IMR-90 (cell line): ENCODE measurements at regions not wholly inside any gene's neighbourhood (a gene's known extent, or its start where the extent isn't known, plus 50 kb on each side); places are given as distances from the start of the nearest gene placed in this dataset.

Experiments used
- ATAC-seq: fragments of 200-7000 bp; cut with Tn5 transposase; 2 replicates; pipeline ENCODE4 v1.9.1; 2020; ENCODE audit warnings: low read depth, mild to moderate bottlenecking, moderate library complexity
- BruUV-seq: library from RNA; stranded (reverse); fragments of 400-500 nt; replicated peaks from 2 replicates; lab custom pipeline; 2021; lab: Mats Ljungman, UMichigan
- CTCF ChIA-PET: fragments of 300-600 bp; formaldehyde crosslinking; extraction: SDS; loops from one replicate; lab custom pipeline; 2021; ENCODE audit warnings: antibody characterized with exemption; lab: Yijun Ruan, JAX
- POLR2A ChIA-PET: fragments of 300-600 bp; sonication (Branson Sonifier 250); formaldehyde crosslinking; loops from one replicate; lab custom pipeline; 2022; ENCODE audit warnings: antibody characterized with exemption; ENCODE audit not compliant: unreplicated experiment; lab: Charles Lee
- DNase-seq: peaks from one replicate; pipeline ENCODE4 v3.0.0; 2013
- H2AFZ ChIP-seq: replicated peaks from 2 replicates; pipeline ENCODE3; 2013; ENCODE audit warnings: low read length, mild to moderate bottlenecking; ENCODE audit not compliant: poor library complexity
- H2AK5ac ChIP-seq: 2 replicates; pipeline ENCODE4 v1.6.1; 2013; ENCODE audit warnings: low read depth, low read length, inconsistent platforms
- H2AK9ac ChIP-seq: replicated peaks from 2 replicates; pipeline ENCODE3; 2013; ENCODE audit warnings: mild to moderate bottlenecking, low read depth, low read length, moderate library complexity; ENCODE audit not compliant: poor library complexity
- H2BK120ac ChIP-seq: 2 replicates; pipeline ENCODE4 v1.6.1; 2013; ENCODE audit warnings: low read depth, low read length, inconsistent platforms
- H2BK15ac ChIP-seq: 3 replicates; pipeline ENCODE4 v1.6.1; 2013; ENCODE audit warnings: low read depth, low read length, inconsistent platforms
- H2BK20ac ChIP-seq: 2 replicates; pipeline ENCODE4 v1.6.1; 2013; ENCODE audit warnings: low read depth, mild to moderate bottlenecking, inconsistent platforms, low read length, moderate library complexity
- H2BK5ac ChIP-seq: 2 replicates; pipeline ENCODE4 v1.6.1; 2013; ENCODE audit warnings: mild to moderate bottlenecking, low read depth, low read length, inconsistent platforms; ENCODE audit not compliant: poor library complexity, severe bottlenecking
- H3K14ac ChIP-seq: replicated peaks from 2 replicates; pipeline ENCODE4 v1.6.1; 2013; ENCODE audit warnings: low read depth, low read length, inconsistent platforms
- H3K18ac ChIP-seq: 2 replicates; pipeline ENCODE4 v1.6.1; 2013; ENCODE audit warnings: low read depth, low read length, control low read depth
- H3K23ac ChIP-seq: 2 replicates; pipeline ENCODE4 v1.6.1; 2013; ENCODE audit warnings: low read depth, low read length, inconsistent platforms
- H3K27ac ChIP-seq: 2 replicates; pipeline ENCODE4 v1.5.1; 2013; ENCODE audit warnings: mild to moderate bottlenecking, control low read depth, low read length; ENCODE audit not compliant: insufficient read depth
- H3K27me3 ChIP-seq: 2 replicates; pipeline ENCODE4 v1.6.1; 2013; ENCODE audit warnings: low read length; ENCODE audit not compliant: control insufficient read depth, insufficient read depth
- H3K36me3 ChIP-seq: 2 replicates; pipeline ENCODE4 v1.6.1; 2013; ENCODE audit warnings: low read length, mixed read lengths; ENCODE audit not compliant: control insufficient read depth, insufficient read depth
- H3K4ac ChIP-seq: 2 replicates; pipeline ENCODE4 v1.6.1; 2013; ENCODE audit warnings: low read depth, low read length, inconsistent platforms
- H3K4me1 ChIP-seq: 2 replicates; pipeline ENCODE4 v1.6.1; 2013; ENCODE audit warnings: low read length, mixed read lengths; ENCODE audit not compliant: control insufficient read depth, insufficient read depth
- H3K4me2 ChIP-seq: 2 replicates; pipeline ENCODE4 v1.6.1; 2013; ENCODE audit warnings: low read depth, mild to moderate bottlenecking, control low read depth, low read length, moderate library complexity
- H3K4me3 ChIP-seq: 2 replicates; pipeline ENCODE4 v1.5.1; 2013; ENCODE audit warnings: low read depth, mild to moderate bottlenecking, control low read depth, low read length, moderate library complexity; ENCODE audit not compliant: insufficient read depth
- H3K56ac ChIP-seq: 2 replicates; pipeline ENCODE4 v1.6.1; 2013; ENCODE audit warnings: low read length, inconsistent platforms; ENCODE audit not compliant: insufficient read depth; ENCODE audit errors: extremely low read depth
- H3K79me1 ChIP-seq, 2 experiments: 2 replicates each; pipeline ENCODE4 v1.6.1; 2013; ENCODE audit warnings: low read length in 2 of 2, inconsistent platforms in 1 of 2, low read depth in 1 of 2
- H3K9ac ChIP-seq: 2 replicates; pipeline ENCODE4 v1.6.1; 2013; ENCODE audit warnings: low read depth, low read length, control low read depth
- H3K9me1 ChIP-seq: 2 replicates; pipeline ENCODE4 v1.6.1; 2013; ENCODE audit warnings: low read length, inconsistent platforms; ENCODE audit not compliant: insufficient read depth
- H3K9me3 ChIP-seq: 2 replicates; pipeline ENCODE4 v1.6.1; 2013; ENCODE audit warnings: low read length; ENCODE audit not compliant: control insufficient read depth, insufficient read depth
- H4K20me1 ChIP-seq: 2 replicates; pipeline ENCODE4 v1.6.1; 2013; ENCODE audit warnings: low read length, inconsistent platforms; ENCODE audit not compliant: insufficient read depth
- H4K5ac ChIP-seq: 2 replicates; pipeline ENCODE4 v1.6.1; 2013; ENCODE audit warnings: mild to moderate bottlenecking, low read depth, low read length, control low read depth
- H4K8ac ChIP-seq, 2 experiments: 2 replicates each; pipeline ENCODE4 v1.6.1; 2013; ENCODE audit warnings: low read depth in 2 of 2, low read length in 2 of 2, control low read depth in 1 of 2, inconsistent platforms in 1 of 2
- H4K91ac ChIP-seq: 2 replicates; pipeline ENCODE4 v1.6.1; 2013; ENCODE audit warnings: low read depth, low read length, inconsistent platforms; ENCODE audit not compliant: insufficient read depth
- CEBPB ChIP-seq: IDR thresholded peaks from 2 replicates; pipeline ENCODE4 v1.6.1; 2012; ENCODE audit warnings: low read depth, low read length, improper control_type of control experiment
- FOS ChIP-seq: fragments of 150-350 bp; IDR thresholded peaks from 2 replicates; pipeline ENCODE4 v1.6.1; 2016; ENCODE audit warnings: low read depth, low read length
- MAFK ChIP-seq: IDR thresholded peaks from 2 replicates; pipeline ENCODE4 v1.6.1; 2012; ENCODE audit warnings: low read depth, low read length, improper control_type of control experiment
- MAZ ChIP-seq: IDR thresholded peaks from 2 replicates; pipeline ENCODE4 v1.6.1; 2012; ENCODE audit warnings: low read depth, mild to moderate bottlenecking, low read length, improper control_type of control experiment, moderate library complexity, borderline replicate concordance
- MXI1 ChIP-seq: IDR thresholded peaks from 2 replicates; pipeline ENCODE4 v1.6.1; 2012; ENCODE audit warnings: low read depth, mild to moderate bottlenecking, low read length, moderate library complexity, borderline replicate concordance
- NFE2L2 ChIP-seq: fragments of 150-350 bp; IDR thresholded peaks from 2 replicates; pipeline ENCODE4 v1.6.1; 2016; ENCODE audit warnings: low read depth, mild to moderate bottlenecking, low read length
- POLR2A ChIP-seq: IDR thresholded peaks from 2 replicates; pipeline ENCODE4 v1.6.1; 2012; ENCODE audit warnings: mild to moderate bottlenecking, low read depth, low read length
- RCOR1 ChIP-seq: IDR thresholded peaks from 2 replicates; pipeline ENCODE4 v1.6.1; 2012; ENCODE audit warnings: mild to moderate bottlenecking, low read length, improper control_type of control experiment; ENCODE audit not compliant: insufficient replicate concordance
- RFX5 ChIP-seq: IDR thresholded peaks from 2 replicates; pipeline ENCODE4 v1.8.0; 2012; ENCODE audit warnings: low read depth, mild to moderate bottlenecking, low read length, moderate library complexity
- WGBS, 2 experiments: methylation state at CpG; one replicate each; pipeline versions ENCODE4 v1.1.5 to v1.1.7; 2013; ENCODE audit warnings: missing lambda C conversion rate in 2 of 2; ENCODE audit not compliant: insufficient read length in 1 of 2; ENCODE audit errors: extremely low coverage in 2 of 2; 5-methylcytosine and 5-hydroxymethylcytosine counted together
- dilution Hi-C: fragments of 300-500 bp; cut with HindIII; formaldehyde crosslinking; loops from one replicate; pipeline ENCODE4 v1.14.3; 2018; ENCODE audit warnings: low sequenced_read_pairs; ENCODE audit not compliant: unreplicated experiment
- in situ Hi-C: fragments of 300-500 bp; cut with MboI; formaldehyde crosslinking; loops from 3 replicates; pipeline ENCODE4 v1.14.3; 2019; ENCODE audit warnings: low sequenced_read_pairs, inconsistent platforms, mixed read lengths
- intact Hi-C: fragments of 100-400 bp; cut with micrococcal nuclease; formaldehyde crosslinking; loops from 2 replicates; pipeline ENCODE4 v1.10.0; 2022
- TF ChIP-seq, protein P1 (sequence below): conservative IDR thresholded peaks from 2 replicates; pipeline ENCODE4 v1.5.1; 2012; ENCODE audit warnings: mild to moderate bottlenecking, low read depth, low read length, improper control_type of control experiment

DNA sequence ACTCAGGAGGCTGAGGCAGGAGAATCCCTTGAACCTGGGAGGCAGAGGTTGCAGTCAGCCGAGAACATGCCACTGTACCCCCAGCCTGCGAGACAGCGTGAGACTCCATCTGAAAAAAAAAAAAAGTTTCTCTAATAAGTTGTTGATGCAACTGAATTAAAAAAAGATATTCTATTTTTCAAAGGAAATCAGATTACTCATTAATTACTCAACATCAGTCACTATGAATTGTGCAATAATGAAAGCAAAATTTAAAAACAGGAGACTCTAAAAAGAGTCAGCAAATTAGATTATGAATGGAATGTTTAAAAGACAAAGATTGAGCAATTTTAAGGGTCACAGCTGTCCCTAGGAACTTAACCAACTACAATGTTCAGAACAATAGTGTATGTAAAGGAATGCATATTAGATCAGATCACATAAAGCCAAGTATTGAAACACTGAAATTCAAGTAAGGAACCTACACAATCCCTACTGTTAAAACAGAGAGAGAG is 60.2 kb upstream of the SLC4A7 start:
- CTCF ChIA-PET = no interaction called here
- H2AFZ ChIP-seq = no peak overlapping the region

More for the DNA sequence above, 60.2 kb upstream of the SLC4A7 start:
- Histone ChIP-seq H3K9ac (no peak overlapping the region), H2AK9ac (no peak overlapping the region), H3K27ac (peak overlapping the region; percentile 76), H3K56ac (no peak overlapping the region; the same call in 1 of the 2 replicates), H4K5ac (peak overlapping the region; percentile 62; the same call in 1 of the 2 replicates), H3K79me1 (peaks cover 0 to 4% of the 10 kb centered on the region in 2 experiments; a peak in 1 of 4 replicates), H4K91ac (peak overlapping the region; percentile 78; the same call in 1 of the 2 replicates), H2BK15ac (peak overlapping the region; percentile 99; the same call in 1 of the 3 replicates), H3K4me2 (peak overlapping the region; percentile 52), H2BK120ac (peak overlapping the region; percentile 97), H3K9me1 (peaks cover 5% of the 10 kb centered on the region; the same call in 1 of the 2 replicates), H2BK20ac (peak overlapping the region; percentile 77; the same call in 1 of the 2 replicates), H2AK5ac (peak overlapping the region; percentile 80; the same call in 1 of the 2 replicates), H2BK5ac (peak overlapping the region; percentile 96), H3K9me3 (no peaks in the 10 kb centered on the region), H3K4me1 (peaks cover 2% of the 10 kb centered on the region; the same call in 1 of the 2 replicates), H3K14ac (no peak overlapping the region), H4K20me1 (no peaks in the 10 kb centered on the region), H3K36me3 (no peaks in the 10 kb centered on the region), H3K4me3 (no peak overlapping the region), H3K4ac (peak overlapping the region; percentile 96), H3K18ac (peak overlapping the region; percentile 42), H4K8ac (peak overlapping the region; percentile 87 to 93; a peak in 3 of 4 replicates), H3K27me3 (no peaks in the 10 kb centered on the region), H3K23ac (no peak overlapping the region)
- BruUV-seq = no TSS peak
- TF ChIP-seq RCOR1 = no peak
- TF ChIP-seq MXI1 = no peak
- peak; percentile 99 for TF ChIP-seq CEBPB
- TF ChIP-seq NFE2L2 = no peak
- TF ChIP-seq FOS = peak; percentile 20; the same call in 1 of the 2 replicates
- TF ChIP-seq, protein P1, sequence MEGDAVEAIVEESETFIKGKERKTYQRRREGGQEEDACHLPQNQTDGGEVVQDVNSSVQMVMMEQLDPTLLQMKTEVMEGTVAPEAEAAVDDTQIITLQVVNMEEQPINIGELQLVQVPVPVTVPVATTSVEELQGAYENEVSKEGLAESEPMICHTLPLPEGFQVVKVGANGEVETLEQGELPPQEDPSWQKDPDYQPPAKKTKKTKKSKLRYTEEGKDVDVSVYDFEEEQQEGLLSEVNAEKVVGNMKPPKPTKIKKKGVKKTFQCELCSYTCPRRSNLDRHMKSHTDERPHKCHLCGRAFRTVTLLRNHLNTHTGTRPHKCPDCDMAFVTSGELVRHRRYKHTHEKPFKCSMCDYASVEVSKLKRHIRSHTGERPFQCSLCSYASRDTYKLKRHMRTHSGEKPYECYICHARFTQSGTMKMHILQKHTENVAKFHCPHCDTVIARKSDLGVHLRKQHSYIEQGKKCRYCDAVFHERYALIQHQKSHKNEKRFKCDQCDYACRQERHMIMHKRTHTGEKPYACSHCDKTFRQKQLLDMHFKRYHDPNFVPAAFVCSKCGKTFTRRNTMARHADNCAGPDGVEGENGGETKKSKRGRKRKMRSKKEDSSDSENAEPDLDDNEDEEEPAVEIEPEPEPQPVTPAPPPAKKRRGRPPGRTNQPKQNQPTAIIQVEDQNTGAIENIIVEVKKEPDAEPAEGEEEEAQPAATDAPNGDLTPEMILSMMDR = no peak
- TF ChIP-seq MAFK = peak; percentile 53; the same call in 1 of the 2 replicates
- TF ChIP-seq RFX5 = no peak
- no peak for TF ChIP-seq POLR2A
- no peak for TF ChIP-seq MAZ
- DNase-seq (peak; percentile 68), ATAC-seq (peak; percentile 63)
- dilution Hi-C loops = no loop called here
- POLR2A ChIA-PET = no interaction called here
- in situ Hi-C loops = no loop called here
- WGBS, 2 experiments = no CpG with 5 or more reads among the region's 3 CpGs
- intact Hi-C loops = no loop called here
